NCI-H1048 (cell line): ENCODE measurements at regions not wholly inside any gene's neighbourhood (a gene's known extent, or its start where the extent isn't known, plus 50 kb on each side); places are given as distances from the start of the nearest gene placed in this dataset.

Experiments used
- DNase-seq: peaks from one replicate; lab custom pipeline; 2025; lab: John Stamatoyannopoulos, UW

DNA sequence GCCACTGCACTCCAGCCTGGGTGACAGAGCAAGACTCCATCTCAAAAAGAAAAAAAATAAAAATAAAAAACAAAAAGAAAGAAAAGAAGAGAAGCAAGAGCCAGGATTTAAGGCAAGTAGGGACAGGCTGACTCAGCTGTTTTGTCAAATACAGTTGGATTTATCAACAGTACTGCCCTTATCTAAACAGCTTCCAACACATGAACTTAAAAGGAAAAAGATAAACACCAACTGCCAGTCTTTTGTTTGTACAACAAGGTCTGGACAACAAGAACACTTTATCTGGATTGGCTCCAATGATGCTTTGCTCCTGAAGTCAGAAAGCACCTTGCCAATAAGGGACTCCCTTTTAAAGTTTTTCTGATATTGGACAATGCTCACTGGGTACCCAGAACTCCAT, 886.0 kb downstream of the ADGRL2 start:
- no peak for DNase-seq

DNA sequence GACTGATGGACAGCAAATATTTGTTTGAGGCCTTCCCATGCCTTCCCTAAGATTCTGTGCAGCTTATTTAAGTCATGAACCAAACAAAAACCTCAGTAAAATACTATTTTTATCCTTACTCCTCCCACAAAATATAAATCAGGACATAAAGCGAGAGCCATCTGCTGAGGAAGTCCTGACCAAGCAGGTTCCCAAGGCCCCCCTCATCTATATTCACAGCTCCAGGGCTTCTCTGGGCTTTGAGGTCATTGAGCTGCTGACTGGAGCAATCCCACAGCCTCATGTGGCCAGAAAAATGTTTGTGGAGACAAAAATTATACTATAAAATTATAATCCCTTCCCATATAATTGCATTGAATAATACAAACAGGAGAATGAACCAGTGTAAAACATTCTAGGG, 846.2 kb downstream of the ADGRL2 start:
- DNase-seq, result no peak

DNA sequence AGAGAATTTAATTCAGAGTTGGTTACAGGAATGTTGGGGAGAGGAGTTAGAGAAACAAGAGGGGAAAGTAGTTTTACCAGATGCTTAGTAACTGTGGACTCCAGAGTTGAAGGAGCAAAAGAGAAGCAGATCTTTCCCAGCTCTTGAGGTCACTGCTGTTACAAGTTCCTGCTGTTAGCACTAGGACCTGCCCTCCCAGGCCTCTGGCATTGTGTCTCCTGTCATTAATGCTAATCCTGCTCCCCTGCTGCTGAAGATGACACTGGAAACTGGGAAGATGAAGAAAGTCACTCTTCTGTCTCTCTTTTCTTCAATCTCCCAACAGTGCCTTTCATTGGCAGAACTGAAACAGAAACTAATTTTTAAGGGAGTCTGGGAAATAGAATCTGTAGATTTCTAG, 845.6 kb downstream of the ADGRL2 start:
- DNase-seq, result no peak

DNA sequence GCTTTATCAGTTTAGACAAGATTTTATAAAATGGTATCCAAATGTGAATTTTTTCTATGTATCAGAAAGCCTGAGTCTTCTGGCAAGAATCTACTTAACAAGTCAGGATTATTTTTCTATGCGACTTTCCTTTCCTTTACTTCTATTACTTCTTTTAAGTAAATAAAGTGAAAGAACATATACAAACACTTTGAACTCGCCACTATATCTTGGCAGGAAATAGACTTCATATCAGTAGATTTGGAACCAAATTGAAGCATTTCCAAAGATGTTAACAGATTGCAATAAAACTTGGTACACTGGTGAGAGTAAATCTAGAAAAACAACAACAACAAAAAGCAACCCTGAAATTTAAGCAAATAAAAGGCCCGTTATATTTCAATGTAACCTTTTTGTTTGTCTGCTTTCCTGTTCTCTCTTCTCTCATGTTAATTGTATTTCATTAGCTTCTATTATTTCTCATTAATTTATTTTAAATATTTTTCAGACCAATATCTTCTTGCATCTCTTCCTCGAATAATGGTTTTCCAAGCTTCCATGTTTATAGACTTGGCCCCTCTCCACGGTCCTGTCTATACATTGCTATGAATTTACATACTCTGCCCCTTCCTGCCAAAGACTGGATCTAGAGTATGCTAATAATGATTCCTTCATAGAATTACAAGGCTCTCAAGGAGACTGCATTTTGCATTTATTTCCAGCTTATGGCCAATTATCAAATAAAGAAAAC, 843.6 kb downstream of the ADGRL2 start:
- DNase-seq, result no peak

DNA sequence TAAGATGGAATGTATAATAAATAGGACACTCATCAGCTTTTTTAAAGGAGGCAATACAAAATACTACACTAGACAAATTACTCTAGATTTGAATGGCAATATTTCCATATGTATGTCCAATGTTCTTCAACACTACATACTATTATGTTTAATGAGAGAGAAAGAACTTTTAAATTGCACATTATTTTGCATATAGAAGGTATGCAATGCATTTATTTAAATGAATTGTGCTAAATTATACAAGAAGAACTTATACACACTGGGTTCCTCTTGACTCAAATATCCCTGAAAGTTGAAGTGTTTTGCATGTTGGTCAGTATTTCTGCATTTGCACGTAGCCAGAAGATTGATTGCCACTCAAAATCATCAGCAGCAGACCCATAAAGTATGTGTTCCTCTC, 839.6 kb downstream of the ADGRL2 start:
- DNase-seq, result peak; percentile 33

DNA sequence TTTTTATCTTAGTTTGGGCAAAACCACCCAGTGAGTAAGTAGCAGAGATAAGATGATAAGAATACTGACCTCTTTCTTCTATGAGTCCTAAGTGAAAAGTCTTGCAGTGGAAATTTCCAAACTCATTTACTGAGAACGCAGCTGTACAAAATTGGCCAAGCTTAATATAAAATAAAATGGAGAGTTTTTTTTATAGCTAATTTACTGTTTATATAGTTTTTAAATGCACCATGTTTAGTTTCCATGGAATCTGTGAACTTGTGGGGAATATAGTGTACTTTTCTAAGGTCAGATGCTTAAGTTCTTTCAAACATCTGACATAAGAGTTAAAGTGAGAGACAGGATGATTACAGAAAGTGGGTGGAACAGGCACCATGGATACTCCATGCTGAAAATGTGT, 833.5 kb downstream of the ADGRL2 start:
- no peak for DNase-seq

DNA sequence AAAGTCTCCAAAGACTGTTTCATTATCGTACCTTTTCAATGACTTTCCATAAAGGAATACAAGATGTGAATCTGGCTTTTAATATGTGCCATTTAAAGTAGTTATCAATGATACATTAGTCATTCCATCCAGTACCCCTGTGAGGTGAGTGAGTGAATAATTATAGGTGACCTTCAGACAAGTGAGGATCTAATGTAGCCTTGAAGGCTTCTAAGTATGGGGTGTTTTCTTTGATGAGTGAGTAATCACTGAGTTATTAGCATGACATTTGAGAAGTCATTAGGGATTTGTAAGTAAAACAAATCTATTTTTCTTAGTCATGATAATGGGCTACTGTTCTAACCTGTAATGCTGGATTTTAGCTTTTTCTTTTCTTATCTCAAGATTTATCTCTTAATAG, 831.4 kb downstream of the ADGRL2 start:
- DNase-seq, result no peak

DNA sequence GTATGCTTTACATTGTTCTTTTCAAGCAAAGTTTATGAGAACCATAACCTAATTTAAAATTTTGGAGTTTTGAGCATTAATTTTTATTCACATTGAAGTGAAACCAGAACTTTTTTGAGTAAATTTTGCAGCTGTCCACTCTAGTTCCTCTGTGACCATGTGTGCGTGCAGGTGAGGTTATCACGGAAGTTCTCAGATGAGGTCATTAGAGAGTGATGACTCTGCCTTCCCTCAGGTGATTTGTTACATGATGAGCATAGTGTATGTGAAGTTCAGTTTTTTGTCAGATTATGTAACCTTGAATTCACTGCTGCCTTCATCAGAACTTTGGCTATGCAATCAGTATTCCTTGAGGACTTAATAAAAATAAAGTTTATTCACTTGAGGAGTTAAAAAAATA, 828.2 kb downstream of the ADGRL2 start:
- DNase-seq, result no peak

DNA sequence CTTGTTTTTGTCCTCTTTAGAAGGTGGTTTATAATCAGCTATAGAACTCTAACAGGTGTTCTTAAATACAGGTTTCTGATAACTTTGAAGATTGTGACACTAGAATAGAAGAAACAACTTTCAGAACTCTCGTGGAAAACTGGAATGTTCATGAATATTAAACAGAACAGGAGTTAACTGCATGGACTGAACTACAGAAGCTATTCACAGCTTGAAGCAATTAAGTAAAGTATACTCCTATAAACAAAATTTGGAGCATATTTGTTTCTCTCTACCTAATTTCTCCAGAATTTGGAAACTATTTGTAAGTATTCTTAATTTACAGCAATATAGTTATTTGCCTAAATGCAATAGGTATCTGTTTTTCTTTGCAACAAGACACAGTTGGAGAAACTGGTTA, 824.8 kb downstream of the ADGRL2 start:
- DNase-seq, result no peak

DNA sequence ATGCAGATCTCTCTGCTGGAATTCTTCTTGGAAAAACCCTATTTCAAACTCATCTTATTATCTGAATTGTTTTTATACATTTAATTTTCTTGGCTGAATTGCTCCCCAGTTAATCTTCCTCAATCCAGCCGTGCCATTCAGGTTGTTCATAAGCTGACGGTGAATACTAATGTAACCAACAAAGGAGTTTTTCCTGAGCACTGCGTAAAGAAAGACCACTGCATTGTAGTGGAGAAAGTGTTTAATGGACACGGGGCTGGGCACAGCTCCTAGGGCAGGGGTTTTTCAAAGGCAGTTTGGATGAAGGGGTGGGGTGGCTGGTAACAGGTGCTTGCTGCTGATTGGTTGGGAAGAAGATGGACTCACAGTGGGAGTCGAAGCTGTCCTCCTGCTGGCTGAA, 820.3 kb downstream of the ADGRL2 start:
- DNase-seq, result no peak

DNA sequence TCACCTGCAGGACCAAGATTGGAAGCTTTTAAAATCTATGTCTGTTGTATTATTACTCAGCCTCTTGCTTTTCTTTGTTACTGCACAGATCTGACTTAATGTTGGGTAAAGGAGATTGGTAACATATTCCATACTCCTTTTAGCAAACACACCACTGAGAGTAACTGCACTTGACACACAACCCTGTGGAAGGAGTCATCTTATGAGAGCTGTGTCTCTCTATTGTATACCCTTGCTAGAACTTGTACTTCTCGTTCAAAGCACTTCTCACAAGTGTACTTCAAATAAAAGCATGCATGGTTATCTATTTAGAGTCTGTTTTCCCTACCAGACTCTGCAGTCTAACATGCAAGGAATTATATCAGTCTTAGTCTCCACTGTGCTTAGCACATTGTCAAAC, 813.4 kb downstream of the ADGRL2 start:
- DNase-seq, result no peak

DNA sequence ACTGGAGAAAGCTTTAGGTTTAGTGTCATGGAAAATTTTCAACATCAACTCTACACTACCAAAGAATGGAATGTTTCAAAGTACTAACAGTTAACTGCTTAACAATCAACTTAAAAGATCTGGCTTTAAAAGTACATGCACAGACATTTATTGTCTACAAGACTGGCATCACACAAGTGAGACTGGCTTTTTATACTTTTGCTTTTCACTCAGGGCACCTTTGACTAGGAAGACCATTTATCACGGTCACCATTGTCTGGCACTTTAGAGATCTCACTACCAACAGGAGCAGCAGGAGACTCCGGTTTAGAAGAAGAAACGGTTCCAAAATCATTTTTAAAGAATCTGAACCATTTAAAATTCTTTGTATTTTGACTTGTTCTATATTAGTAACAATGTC, 812.3 kb downstream of the ADGRL2 start:
- no peak for DNase-seq

DNA sequence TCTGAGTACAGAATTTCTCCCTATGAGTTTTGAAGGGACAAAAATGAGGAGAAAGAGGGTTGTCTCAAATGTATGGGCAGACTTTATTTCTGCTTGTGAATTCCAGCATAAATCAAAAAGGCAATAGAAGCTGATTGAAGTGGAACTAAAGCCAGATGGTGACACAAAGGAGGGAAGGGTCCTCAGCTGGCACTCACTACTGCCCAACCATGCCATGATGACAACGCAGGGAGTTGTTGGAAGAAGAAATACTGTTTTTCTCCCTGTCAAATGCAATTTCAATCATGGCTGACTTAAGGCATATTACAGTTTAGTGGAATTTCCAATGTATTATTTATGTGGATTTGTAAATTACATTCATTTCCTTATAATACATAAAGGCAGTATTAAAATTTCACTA, 805.8 kb downstream of the ADGRL2 start:
- DNase-seq, result no peak

DNA sequence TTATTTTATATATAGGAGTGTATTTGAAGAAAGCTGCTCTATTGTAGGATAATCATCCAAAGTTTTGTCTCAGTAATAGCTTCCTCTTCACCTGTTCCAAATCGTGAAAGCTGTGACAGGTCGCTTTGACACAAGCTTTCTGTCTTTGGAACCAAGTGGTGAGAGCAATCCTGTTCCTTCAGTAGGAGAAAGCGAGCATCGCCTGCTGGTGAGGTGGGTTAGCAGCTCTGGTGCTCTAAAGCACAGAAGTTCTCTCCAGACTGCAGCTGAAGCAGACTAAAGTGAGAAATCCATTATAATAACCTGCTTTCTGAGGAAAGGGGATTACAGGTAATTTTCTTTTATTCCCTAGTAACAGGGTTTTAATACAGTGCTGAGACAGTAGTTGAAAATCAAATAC, 803.8 kb downstream of the ADGRL2 start:
- no peak for DNase-seq

DNA sequence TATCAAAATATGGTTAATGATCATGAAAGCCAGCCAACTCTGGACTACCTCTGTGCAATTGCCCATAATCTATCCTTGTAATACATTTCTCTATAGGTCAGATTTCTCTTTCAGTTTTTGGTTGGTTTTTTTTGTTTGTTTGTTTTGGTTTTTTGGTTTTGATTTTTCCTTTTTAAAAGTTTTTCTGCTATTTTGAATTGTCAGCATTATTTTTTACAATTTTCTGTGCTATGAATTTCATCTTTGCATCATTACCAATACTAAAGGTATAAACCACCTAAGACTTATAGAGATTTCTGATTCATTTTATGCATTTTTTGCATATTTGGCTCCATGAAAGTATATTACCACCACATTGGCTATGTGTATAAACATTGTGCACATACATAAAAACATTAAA, 799.6 kb downstream of the ADGRL2 start:
- DNase-seq, result no peak

DNA sequence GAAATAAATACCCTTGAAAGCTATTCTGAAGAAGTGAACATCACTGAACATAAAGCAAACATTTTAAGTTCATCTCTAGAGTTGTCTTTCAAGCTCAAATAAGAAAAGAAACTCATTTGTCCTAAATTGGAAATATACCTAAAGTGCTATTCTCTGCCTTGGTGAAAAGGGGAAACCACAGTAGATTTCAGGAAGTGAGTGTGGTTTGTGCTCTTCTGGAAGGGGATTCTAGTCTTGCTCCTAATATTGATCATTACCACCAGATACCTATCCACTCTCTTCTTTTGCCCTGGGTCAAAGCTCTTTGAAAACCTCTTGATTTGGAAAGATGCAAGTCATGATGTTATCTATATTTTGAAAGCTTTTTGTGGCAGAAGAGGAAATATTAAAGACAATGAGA, 798.1 kb downstream of the ADGRL2 start:
- no peak for DNase-seq

DNA sequence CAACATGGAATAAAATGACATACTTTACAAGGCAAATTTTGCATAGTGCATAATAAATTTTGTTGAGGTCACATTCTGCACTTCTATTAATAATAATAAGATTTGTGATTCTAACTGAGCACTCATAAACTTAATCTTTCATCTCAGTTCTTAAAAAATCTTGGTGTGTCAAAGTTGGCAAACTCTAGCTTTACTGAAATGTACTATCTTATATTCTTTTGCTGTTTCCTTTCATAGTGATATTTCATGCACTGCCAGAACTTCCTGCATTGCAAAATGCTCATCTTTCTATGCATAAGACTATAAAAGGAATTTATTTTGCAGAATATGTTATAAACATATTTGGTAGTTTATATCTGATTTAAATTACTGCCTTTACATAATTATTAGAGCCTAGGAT, 797.6 kb downstream of the ADGRL2 start:
- no peak for DNase-seq

DNA sequence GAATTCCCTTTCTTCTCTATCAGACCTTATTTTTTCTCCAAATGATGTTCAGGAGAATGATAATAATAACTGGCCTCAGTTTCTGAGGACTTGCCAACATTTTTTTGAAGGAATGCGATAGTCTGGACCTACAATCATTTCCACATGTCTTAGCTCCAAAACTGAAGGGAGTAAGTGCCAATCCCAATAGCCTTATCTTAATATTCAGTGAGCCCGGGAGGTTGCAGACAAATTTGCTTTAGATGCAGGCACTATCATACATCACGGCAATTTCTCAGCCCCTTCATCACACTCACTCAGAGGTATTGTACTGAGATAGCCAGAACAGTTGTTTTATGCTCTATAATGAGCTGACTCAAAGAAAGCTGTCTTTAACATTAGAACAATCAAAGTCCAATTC, 796.9 kb downstream of the ADGRL2 start:
- no peak for DNase-seq

DNA sequence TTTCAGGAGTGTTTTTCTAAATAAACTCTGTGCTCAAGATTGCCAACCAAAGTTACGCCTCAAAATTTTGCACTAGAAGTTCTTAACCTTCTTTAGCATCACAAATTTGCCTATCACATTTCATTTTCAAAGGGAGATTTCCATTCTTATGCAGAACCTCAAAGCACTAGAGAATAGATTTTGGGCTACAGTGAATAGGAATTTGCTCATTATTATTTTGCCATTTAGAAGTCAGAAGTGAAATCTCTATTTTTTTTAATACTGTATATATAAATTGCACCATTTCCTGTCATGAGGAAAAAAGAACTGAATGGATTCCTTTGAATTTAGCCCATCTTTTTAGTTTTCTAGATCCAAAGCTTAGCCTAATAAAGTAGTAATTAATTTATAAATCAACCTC, 796.4 kb downstream of the ADGRL2 start:
- DNase-seq, result no peak

DNA sequence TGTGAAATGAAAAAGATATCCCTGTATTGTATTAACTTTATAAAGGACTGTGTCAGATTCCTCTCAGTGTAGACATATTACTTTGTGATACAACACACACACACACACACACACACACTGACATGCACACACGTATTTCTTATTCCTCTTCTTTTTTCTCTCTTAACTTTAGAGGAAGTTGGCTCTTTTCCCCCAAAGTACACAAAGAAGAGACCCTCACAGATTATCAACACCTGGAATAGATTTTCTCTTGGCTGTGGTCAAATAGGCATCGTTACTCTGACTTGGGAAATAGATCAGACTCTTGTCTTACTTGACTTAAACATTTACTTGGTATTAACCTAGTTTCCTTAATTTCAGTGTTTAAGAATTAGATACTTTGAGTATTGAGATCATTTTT, 792.8 kb downstream of the ADGRL2 start:
- no peak for DNase-seq

DNA sequence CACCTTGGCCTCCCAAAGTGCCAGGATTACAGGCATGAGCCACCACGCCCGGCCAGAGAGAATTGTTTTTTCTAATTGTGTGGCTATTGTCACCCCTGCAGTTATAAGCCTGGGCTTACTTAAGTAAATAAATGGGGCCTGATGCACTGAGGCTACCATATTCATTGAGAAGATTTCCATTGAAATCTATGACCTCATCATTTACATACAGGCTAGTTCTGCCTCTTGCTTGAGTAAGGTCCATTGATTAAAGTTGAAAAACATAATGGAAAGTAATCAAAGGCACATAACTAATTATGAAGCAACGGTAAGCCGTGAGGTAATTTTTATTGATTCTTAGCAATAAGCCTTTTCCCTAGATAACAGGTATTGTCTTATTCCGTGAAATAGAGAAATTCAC, 788.9 kb downstream of the ADGRL2 start:
- no peak for DNase-seq

DNA sequence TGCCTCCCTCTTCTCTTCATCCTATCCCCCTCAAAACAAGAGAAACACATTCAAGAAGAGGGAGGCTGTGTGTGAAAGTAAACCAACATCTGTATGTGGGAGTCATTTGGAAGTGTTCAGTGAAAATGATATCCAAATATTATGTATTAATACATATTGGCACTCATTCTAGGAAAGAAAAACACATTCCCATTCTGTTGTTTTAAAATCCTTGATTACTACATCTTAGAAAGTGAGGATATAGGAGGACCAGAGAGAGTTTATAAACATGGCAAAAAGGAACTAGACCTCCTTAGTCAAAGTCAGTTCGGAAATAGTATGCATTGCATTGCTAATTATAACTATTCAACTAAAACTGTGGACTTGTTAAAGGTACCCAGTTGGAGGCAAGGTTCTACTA, 786.6 kb downstream of the ADGRL2 start:
- DNase-seq, result no peak

DNA sequence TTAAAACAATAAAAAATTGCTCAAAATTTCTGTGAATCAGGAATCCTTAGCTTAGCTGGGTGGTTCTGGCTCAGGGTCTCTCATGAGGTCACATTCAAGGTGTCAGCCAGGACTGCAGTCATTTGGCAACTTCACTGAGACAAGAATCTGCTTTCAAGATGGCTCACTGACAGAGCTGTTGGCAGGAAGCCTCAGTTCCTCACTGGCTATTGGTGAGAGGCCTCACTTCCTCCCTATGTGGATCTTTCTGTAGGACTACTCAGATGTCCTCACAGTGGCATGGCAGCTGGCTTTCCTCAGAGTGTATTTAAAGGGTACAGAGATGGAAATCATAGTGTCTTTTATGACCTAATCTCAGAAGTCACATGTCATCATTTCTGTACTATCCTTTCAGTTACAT, 785.7 kb downstream of the ADGRL2 start:
- DNase-seq, result no peak

DNA sequence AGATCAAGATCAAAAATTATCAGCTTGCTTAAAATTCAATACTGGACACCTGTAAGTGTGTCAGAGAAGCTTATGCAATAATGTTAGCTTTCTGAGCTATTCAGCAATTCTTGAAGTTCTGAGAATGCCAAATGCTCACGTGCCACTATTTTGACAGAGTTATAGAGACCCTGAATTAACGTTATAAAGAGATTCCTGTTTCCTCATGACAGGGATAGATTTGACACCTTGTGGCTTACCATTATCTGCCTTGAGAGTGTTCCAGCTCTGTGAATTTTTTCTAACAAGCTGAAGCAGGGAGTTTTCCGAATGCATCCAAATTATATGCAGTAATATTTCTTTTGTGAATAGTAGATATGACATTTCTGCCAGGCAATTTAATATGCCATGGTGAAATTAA, 781.6 kb downstream of the ADGRL2 start:
- DNase-seq, result no peak
